ENCODE measurements at regions not wholly inside any gene's neighbourhood (a gene's known extent, or its start where the extent isn't known, plus 50 kb on each side); places are given as distances from the start of the nearest gene placed in this dataset.
"Not testable (repeated sequence)": the region's sequence is repeated elsewhere in the genome, so short reads cannot be mapped to it uniquely, and the experiment has no call there.

GRCh38 chr1:166594646-166595045 lies 244.6 kb upstream of the POGK start:
- no peak for TF ChIP-seq POLR2A (IDR thresholded peaks at IDR 0.05)
- TF ChIP-seq, protein P1, sequence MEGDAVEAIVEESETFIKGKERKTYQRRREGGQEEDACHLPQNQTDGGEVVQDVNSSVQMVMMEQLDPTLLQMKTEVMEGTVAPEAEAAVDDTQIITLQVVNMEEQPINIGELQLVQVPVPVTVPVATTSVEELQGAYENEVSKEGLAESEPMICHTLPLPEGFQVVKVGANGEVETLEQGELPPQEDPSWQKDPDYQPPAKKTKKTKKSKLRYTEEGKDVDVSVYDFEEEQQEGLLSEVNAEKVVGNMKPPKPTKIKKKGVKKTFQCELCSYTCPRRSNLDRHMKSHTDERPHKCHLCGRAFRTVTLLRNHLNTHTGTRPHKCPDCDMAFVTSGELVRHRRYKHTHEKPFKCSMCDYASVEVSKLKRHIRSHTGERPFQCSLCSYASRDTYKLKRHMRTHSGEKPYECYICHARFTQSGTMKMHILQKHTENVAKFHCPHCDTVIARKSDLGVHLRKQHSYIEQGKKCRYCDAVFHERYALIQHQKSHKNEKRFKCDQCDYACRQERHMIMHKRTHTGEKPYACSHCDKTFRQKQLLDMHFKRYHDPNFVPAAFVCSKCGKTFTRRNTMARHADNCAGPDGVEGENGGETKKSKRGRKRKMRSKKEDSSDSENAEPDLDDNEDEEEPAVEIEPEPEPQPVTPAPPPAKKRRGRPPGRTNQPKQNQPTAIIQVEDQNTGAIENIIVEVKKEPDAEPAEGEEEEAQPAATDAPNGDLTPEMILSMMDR (IDR thresholded peaks at IDR 0.05): no peak
- DNase-seq: no peak
- H3K36me3 ChIP-seq: no peaks in the 10 kb centered on the region
- no peaks in the 10 kb centered on the region for H3K9me3 ChIP-seq
- H3K4me1 ChIP-seq: no peaks in the 10 kb centered on the region
- H3K27me3 ChIP-seq: no peaks in the 10 kb centered on the region
- no peak overlapping the region for H3K27ac ChIP-seq
- H3K4me3 ChIP-seq: no peak overlapping the region

GRCh38 chr1:166597516-166597915 lies 241.8 kb upstream of the POGK start:
- DNase-seq: no peak
- H3K27ac ChIP-seq: no peak overlapping the region
- H3K27me3 ChIP-seq: no peaks in the 10 kb centered on the region
- no peak overlapping the region for H3K4me3 ChIP-seq
- H3K36me3 ChIP-seq: no peaks in the 10 kb centered on the region
- no peak for TF ChIP-seq POLR2A (IDR thresholded peaks at IDR 0.05)
- TF ChIP-seq, protein P1 (IDR thresholded peaks at IDR 0.05): no peak
- no peaks in the 10 kb centered on the region for H3K9me3 ChIP-seq
- H3K4me1 ChIP-seq: no peaks in the 10 kb centered on the region

DNA sequence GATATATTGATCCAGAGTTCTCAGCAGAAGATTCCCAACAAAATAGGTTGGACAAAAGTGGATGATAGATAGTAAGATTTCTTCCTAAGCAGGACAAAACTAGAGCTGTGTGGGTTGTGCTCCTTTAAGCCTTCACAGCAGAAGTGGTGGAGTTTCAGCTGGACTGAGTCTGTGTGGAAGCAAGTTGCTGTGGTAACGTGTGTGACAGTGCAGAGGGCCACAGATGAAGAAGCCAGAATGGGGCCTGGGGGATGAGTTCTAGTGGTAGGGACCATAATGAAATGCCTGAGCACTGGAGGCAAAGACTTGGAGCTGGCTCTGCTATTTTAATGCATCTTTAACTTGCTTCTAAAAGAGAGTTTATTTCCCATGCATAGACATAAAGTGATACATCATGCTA lies 238.7 kb upstream of the POGK start:
- Histone ChIP-seq H3K4me3 (no peak overlapping the region), H3K27me3 (no peaks in the 10 kb centered on the region), H3K27ac (no peak overlapping the region), H3K36me3 (no peaks in the 10 kb centered on the region), H3K9me3 (no peaks in the 10 kb centered on the region), H3K4me1 (no peaks in the 10 kb centered on the region)
- DNase-seq: no peak
- TF ChIP-seq POLR2A (IDR thresholded peaks at IDR 0.05): no peak
- TF ChIP-seq, protein P1 (IDR thresholded peaks at IDR 0.05): no peak

DNA sequence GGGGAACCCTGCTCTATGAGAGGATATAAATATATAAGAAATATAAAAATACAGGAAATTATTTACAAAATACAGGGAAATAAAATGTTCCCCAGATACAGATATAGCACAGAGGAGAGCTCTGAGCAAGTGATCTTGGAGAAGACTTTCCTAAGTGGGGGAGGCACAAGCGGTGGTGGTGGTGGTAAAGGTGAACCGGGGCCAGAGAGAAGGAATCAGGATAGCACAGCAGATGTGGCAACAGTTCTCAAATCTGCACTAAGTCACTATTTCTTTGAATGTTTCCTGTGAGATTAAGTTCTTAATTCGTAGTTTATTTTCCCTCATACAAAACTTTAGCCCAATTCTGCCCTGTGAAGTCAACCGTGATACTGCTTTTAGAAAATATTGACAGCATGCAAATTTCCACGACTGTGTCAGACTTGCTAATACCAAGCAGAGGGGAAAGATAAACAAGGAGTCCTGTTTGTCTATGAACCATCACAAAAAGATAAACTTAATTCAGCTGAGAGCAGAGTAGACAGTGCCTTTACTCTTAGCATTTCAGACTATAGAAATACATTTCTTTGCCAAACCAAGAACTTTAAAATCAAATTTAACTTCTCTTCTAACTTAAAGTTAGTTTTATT lies 237.5 kb upstream of the POGK start:
- DNase-seq: no peak
- no peak for TF ChIP-seq POLR2A (IDR thresholded peaks at IDR 0.05)
- TF ChIP-seq, protein P1 (IDR thresholded peaks at IDR 0.05): no peak
- no peaks in the 10 kb centered on the region for H3K9me3 ChIP-seq
- H3K27ac ChIP-seq: no peak overlapping the region
- no peaks in the 10 kb centered on the region for H3K4me1 ChIP-seq
- H3K4me3 ChIP-seq: no peak overlapping the region
- no peaks in the 10 kb centered on the region for H3K27me3 ChIP-seq
- no peaks in the 10 kb centered on the region for H3K36me3 ChIP-seq

DNA sequence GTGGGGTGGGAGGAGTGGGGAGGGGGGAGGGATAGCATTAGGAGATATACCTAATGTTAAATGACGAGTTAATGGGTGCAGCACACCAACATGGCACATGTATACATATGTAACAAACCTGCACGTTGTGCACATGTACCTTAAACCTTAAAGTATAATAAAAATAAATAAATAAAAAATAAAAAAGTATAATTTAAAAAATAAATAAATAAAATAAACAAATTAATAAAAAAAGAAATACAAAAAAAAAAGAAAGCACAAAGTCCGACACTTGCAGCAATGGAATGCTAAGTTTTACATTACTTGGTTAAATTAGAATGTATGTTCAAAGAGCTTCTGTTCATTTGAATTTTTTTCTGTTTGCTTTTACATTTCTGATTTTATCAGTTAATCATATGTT lies 236.5 kb upstream of the POGK start:
- H3K36me3 ChIP-seq, H3K4me3 ChIP-seq, H3K27me3 ChIP-seq, H3K9me3 ChIP-seq, DNase-seq, H3K4me1 ChIP-seq, H3K27ac ChIP-seq: not testable (repeated sequence)

- no peak for TF ChIP-seq POLR2A (IDR thresholded peaks at IDR 0.05)
- TF ChIP-seq, protein P1 (IDR thresholded peaks at IDR 0.05): no peak
- Histone ChIP-seq H3K4me3 (no peak overlapping the region), H3K9me3 (no peaks in the 10 kb centered on the region), H3K27me3 (no peaks in the 10 kb centered on the region), H3K4me1 (no peaks in the 10 kb centered on the region), H3K27ac (no peak overlapping the region), H3K36me3 (no peaks in the 10 kb centered on the region)
- no peak for DNase-seq
Measured at GRCh38 chr1:166603296-166603695, 236.0 kb upstream of the POGK start.

Measured in Peyer's patch (tissue), 4 donors.